Activated CD8-positive, alpha-beta memory T cell treated with anti-CD3 and anti-CD28 coated beads, Interleukin-2, amount 10 ng/mL, durations not matched to agents 7 days and 5 days (primary cell): ENCODE measurements at regions not wholly inside any gene's neighbourhood (a gene's known extent, or its start where the extent isn't known, plus 50 kb on each side); places are given as distances from the start of the nearest gene placed in this dataset.

ENCODE experiments used
- ATAC-seq: fragments of 150-1000 bp; cut with Tn5 transposase; one replicate; pipeline ENCODE4 v1.10.0; 2021; ENCODE audit warnings: moderate library complexity
- CTCF ChIA-PET: fragments of 350-600 bp; sonication (Branson Sonifier 250); formaldehyde crosslinking; loops from one replicate; lab custom pipeline; 2021; ENCODE audit warnings: antibody characterized with exemption; lab: Charles Lee
- DNase-seq: peaks from one replicate; pipeline ENCODE4 v3.0.0-alpha.2; 2020
- H3K27ac Mint-ChIP-seq: one replicate; pipeline ENCODE4 v1.8.0; 2021; ENCODE audit warnings: mild to moderate bottlenecking, mixed read lengths
- H3K27me3 Mint-ChIP-seq: one replicate; pipeline ENCODE4 v1.8.0; 2021; ENCODE audit warnings: mixed read lengths
- H3K36me3 Mint-ChIP-seq: one replicate; pipeline ENCODE4 v1.8.0; 2021; ENCODE audit warnings: mild to moderate bottlenecking, mixed read lengths
- H3K4me1 Mint-ChIP-seq: one replicate; pipeline ENCODE4 v1.8.0; 2021; ENCODE audit warnings: mixed read lengths
- H3K4me3 Mint-ChIP-seq: one replicate; pipeline ENCODE4 v1.8.0; 2021; ENCODE audit warnings: mild to moderate bottlenecking, moderate library complexity, mixed read lengths
- H3K9me3 Mint-ChIP-seq: one replicate; pipeline ENCODE4 v1.8.0; 2022; ENCODE audit warnings: low read depth, mixed read lengths

- CTCF ChIA-PET, result interaction anchor here (1.0 to 1.4 kb wide), 3 partner anchors 11 to 239 kb away, joined by 3 to 5 read pairs (median 3); no protein-coding TSS in a partner anchor
- H3K9me3 Mint-ChIP-seq, result no peaks in the 10 kb centered on the region
- ATAC-seq (no peak), DNase-seq (no peak)
- H3K36me3 Mint-ChIP-seq, result no peaks in the 10 kb centered on the region
- H3K4me3 Mint-ChIP-seq, result no peak overlapping the region
- H3K4me1 Mint-ChIP-seq, result no peaks in the 10 kb centered on the region
- H3K27ac Mint-ChIP-seq, result no peak overlapping the region
- no peaks in the 10 kb centered on the region for H3K27me3 Mint-ChIP-seq
Measured at GRCh38 chr10:78963074-78964034, 105.4 kb upstream of the ZMIZ1 start.

GRCh38 chr10:78964274-78964951, 104.4 kb upstream of the ZMIZ1 start:
- Mint-ChIP-seq H3K9me3 (no peaks in the 10 kb centered on the region), H3K4me1 (no peaks in the 10 kb centered on the region), H3K36me3 (no peaks in the 10 kb centered on the region), H3K27ac (no peak overlapping the region), H3K27me3 (no peaks in the 10 kb centered on the region), H3K4me3 (no peak overlapping the region)
- no peak for ATAC-seq
- CTCF ChIA-PET, result interaction anchor here (1.2 kb wide), 1 partner anchor 238 kb away, joined by 3 read pairs; no protein-coding TSS in a partner anchor
- DNase-seq, result no peak

- Mint-ChIP-seq H3K4me1 (no peaks in the 10 kb centered on the region), H3K9me3 (no peaks in the 10 kb centered on the region), H3K36me3 (no peaks in the 10 kb centered on the region), H3K4me3 (no peak overlapping the region), H3K27ac (no peak overlapping the region), H3K27me3 (no peaks in the 10 kb centered on the region)
- DNase-seq, result no peak
- no peak for ATAC-seq
- CTCF ChIA-PET, result interaction anchor here (1.3 kb wide), 1 partner anchor 10 kb away, joined by 6 read pairs; no protein-coding TSS in a partner anchor
Measured at GRCh38 chr10:78964952-78965633, 103.7 kb upstream of the ZMIZ1 start.

DNA sequence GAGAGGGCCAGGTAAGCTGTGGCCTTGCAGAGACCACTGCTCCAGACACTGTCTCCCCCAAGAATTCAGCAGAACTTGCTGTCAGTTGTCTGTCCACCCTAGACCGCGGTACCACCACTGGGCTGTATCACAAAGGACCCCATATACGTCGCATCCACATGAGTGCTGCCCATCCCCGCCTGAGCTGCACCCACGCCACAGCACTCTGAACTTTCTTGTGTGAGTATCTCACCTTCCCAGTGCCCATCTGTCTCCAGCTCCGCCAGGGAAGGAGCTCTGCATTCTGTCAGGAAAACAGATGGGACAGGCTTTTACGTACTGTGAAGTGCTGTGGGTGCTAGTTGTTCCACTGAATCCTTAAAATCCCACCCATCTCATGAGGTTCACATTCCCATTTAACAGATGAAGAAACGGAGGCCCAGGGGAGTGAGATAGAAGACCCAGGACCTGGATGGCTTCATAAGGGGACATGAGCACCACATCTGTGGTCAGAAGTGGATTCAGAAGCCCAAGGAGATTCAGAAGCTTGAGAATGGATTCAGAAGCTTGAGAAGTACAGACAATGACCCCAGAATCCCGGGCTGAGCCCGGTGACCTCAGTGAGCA, 102.5 kb upstream of the ZMIZ1 start:
- DNase-seq (no peak), ATAC-seq (no peak)
- Mint-ChIP-seq H3K9me3 (no peaks in the 10 kb centered on the region), H3K27me3 (no peaks in the 10 kb centered on the region), H3K36me3 (no peaks in the 10 kb centered on the region), H3K27ac (no peak overlapping the region), H3K4me3 (no peak overlapping the region), H3K4me1 (no peaks in the 10 kb centered on the region)
- CTCF ChIA-PET, result interaction anchor here (1.3 kb wide), 1 partner anchor 9 kb away, joined by 6 read pairs; no protein-coding TSS in a partner anchor

- H3K4me3 Mint-ChIP-seq, result no peak overlapping the region
- no peak overlapping the region for H3K27ac Mint-ChIP-seq
- H3K36me3 Mint-ChIP-seq, result no peaks in the 10 kb centered on the region
- H3K9me3 Mint-ChIP-seq, result no peaks in the 10 kb centered on the region
- no peaks in the 10 kb centered on the region for H3K27me3 Mint-ChIP-seq
- ATAC-seq (no peak), DNase-seq (no peak)
- H3K4me1 Mint-ChIP-seq, result no peaks in the 10 kb centered on the region
- CTCF ChIA-PET, result no interaction called here
Measured at GRCh38 chr10:78966844-78967488, 101.8 kb upstream of the ZMIZ1 start.

DNA sequence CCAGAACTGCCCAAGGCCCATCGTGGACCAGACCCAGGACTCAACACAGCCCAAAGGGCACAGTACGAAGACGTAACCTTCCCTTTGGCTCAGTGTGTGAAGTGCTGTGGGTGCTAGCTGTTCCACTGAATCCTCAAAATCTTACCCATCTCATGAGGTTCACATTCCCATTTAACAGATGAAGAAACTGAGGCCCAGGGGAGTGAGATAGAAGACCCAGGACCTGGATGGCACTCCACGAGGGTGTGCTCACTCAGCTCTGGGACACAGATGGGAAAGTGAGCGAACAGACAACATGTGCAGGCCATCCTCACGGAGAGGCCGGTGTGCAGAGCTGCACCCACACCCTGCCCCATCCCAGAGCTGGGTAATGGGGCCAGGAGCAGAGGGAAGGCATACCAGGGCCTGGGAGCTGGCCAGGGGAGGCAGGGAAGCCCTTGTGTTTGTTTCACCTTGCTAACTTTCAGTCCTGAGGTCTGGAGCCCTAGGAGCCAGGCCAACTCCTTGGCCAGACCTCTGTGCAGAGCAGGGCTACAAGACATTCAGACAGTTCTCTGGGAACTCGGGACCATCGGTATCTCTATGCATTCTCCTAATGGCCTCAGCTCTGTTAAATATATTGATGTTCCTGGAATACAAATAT, 100.3 kb upstream of the ZMIZ1 start:
- H3K4me1 Mint-ChIP-seq, result peaks cover 4% of the 10 kb centered on the region
- CTCF ChIA-PET, result interaction anchor here (1.5 kb wide), 1 partner anchor 227 kb away, joined by 3 read pairs; no protein-coding TSS in a partner anchor
- H3K4me3 Mint-ChIP-seq, result no peak overlapping the region
- H3K9me3 Mint-ChIP-seq, result no peaks in the 10 kb centered on the region
- no peak for ATAC-seq
- no peak overlapping the region for H3K27ac Mint-ChIP-seq
- no peaks in the 10 kb centered on the region for H3K36me3 Mint-ChIP-seq
- H3K27me3 Mint-ChIP-seq, result no peaks in the 10 kb centered on the region
- DNase-seq, result no peak

DNA sequence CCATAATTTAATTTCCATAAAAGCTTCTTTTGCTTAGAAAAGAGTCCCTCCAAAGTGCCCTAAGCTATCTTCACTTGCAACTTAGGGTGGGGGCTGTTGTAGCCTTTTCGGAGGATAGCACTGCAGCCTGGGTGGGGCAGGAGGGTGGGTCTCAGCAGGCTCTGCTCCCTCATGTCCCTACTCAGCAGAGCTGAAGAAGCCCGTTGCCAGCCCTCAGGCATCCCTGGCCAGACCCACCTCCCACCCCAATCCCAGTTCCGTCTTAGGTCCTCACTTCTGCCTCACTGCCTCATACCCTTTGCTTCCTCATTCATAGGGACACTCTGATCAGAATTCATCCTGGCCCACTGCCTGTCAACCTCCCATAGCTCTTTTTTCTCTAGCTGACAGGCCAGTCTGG, 99.8 kb upstream of the ZMIZ1 start:
- CTCF ChIA-PET, result interaction anchor here (1.5 kb wide), 1 partner anchor 226 kb away, joined by 3 read pairs; no protein-coding TSS in a partner anchor

GRCh38 chr10:78969719-78970118, 99.0 kb upstream of the ZMIZ1 start:
- H3K27ac Mint-ChIP-seq, result no peak overlapping the region
- DNase-seq (no peak), ATAC-seq (no peak)
- no peaks in the 10 kb centered on the region for H3K27me3 Mint-ChIP-seq
- H3K4me3 Mint-ChIP-seq, result no peak overlapping the region
- H3K9me3 Mint-ChIP-seq, result no peaks in the 10 kb centered on the region
- H3K36me3 Mint-ChIP-seq, result no peaks in the 10 kb centered on the region
- CTCF ChIA-PET, result no interaction called here
- peaks cover 11% of the 10 kb centered on the region for H3K4me1 Mint-ChIP-seq

More for the DNA sequence above, 99.8 kb upstream of the ZMIZ1 start:
- H3K36me3 Mint-ChIP-seq, result no peaks in the 10 kb centered on the region
- no peaks in the 10 kb centered on the region for H3K9me3 Mint-ChIP-seq
- DNase-seq (no peak), ATAC-seq (no peak)
- H3K4me1 Mint-ChIP-seq, result peaks cover 4% of the 10 kb centered on the region
- H3K27me3 Mint-ChIP-seq, result no peaks in the 10 kb centered on the region
- no peak overlapping the region for H3K4me3 Mint-ChIP-seq
- no peak overlapping the region for H3K27ac Mint-ChIP-seq

DNA sequence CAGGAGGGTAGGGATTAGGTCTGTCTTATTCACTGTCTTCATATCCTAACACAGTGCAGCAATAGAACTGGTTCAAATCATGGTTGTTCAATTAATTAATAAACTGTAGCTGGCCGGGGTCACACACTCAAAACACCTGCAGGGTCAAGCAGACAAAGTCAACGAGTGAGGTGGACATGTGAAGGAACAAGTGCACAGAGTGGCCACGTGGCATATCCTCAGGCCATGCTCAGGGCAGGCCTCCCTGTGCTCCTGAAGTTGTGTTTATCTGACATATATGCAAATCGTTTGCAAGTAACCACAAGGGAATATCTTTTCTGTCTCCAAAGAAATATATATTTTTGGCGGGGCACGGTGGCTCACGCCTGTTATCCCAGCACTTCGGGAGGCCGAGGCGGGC, 98.5 kb upstream of the ZMIZ1 start:
- CTCF ChIA-PET, result interaction anchor here (1.9 kb wide), 1 partner anchor 226 kb away, joined by 4 read pairs; no protein-coding TSS in a partner anchor
- no peaks in the 10 kb centered on the region for H3K36me3 Mint-ChIP-seq
- H3K4me3 Mint-ChIP-seq, result no peak overlapping the region
- H3K9me3 Mint-ChIP-seq, result no peaks in the 10 kb centered on the region
- no peak for DNase-seq
- no peaks in the 10 kb centered on the region for H3K27me3 Mint-ChIP-seq
- no peak for ATAC-seq
- no peak overlapping the region for H3K27ac Mint-ChIP-seq
- peaks cover 15% of the 10 kb centered on the region for H3K4me1 Mint-ChIP-seq

GRCh38 chr10:78971094-78971682, 97.6 kb upstream of the ZMIZ1 start:
- Mint-ChIP-seq H3K4me1 (peaks cover 17% of the 10 kb centered on the region), H3K4me3 (no peak overlapping the region), H3K9me3 (no peaks in the 10 kb centered on the region), H3K27me3 (no peaks in the 10 kb centered on the region), H3K27ac (no peak overlapping the region), H3K36me3 (no peaks in the 10 kb centered on the region)
- ATAC-seq (no peak), DNase-seq (no peak)
- CTCF ChIA-PET, result interaction anchor here (1.9 kb wide), 1 partner anchor 225 kb away, joined by 4 read pairs; no protein-coding TSS in a partner anchor

- Mint-ChIP-seq H3K27ac (no peak overlapping the region), H3K4me1 (peaks cover 17% of the 10 kb centered on the region), H3K9me3 (no peaks in the 10 kb centered on the region), H3K36me3 (no peaks in the 10 kb centered on the region), H3K4me3 (no peak overlapping the region), H3K27me3 (no peaks in the 10 kb centered on the region)
- ATAC-seq (no peak), DNase-seq (no peak)
- CTCF ChIA-PET, result interaction anchor here (1.3 to 1.9 kb wide), 2 partner anchors 95 to 223 kb away, joined by 3 to 4 read pairs; no protein-coding TSS in a partner anchor
Measured at GRCh38 chr10:78972160-78972946, 96.4 kb upstream of the ZMIZ1 start.
